ENCODE measurements at regions not wholly inside any gene's neighbourhood (a gene's known extent, or its start where the extent isn't known, plus 50 kb on each side); places are given as distances from the start of the nearest gene placed in this dataset.

DNA sequence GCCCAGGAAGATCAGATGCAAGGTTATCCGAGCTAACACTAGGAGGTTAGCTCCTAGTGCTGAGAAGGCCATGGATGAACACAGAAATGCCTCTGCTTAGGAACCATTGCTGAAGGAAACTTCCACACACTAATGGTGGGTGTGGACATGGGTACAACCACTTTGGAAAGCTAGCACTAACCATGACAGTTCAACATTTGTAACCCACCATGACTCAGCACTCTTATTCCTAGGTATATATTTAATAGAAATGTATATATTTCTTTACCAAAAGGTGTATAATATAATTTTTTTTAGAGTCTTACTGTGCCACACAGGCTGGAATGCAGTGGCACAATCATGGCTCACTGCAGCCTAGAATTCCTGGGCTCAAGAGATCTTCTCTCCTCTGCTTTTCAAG lies 85.3 kb upstream of the BTBD3 start:
- no peak for DNase-seq (ENCODE audit: low spot score)

DNA sequence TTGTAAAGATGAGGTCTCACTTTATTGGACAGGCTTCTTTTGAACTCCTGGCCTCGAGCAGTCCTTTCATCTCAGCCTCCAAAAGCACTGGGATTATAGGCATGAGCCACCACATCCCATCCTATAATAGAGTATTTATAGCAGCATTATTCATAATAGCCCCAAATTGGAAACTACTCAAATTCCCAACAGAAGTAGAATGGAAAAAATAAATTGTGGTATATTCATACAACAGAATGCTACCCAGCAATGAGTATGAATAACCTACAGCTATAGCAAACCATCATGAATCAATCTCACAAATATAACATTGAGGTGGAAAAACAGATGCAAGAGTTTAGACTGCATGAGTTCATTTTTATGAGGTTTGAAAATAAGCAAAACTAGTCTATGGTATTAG lies 84.8 kb upstream of the BTBD3 start:
- DNase-seq (ENCODE audit: low spot score), result no peak

DNA sequence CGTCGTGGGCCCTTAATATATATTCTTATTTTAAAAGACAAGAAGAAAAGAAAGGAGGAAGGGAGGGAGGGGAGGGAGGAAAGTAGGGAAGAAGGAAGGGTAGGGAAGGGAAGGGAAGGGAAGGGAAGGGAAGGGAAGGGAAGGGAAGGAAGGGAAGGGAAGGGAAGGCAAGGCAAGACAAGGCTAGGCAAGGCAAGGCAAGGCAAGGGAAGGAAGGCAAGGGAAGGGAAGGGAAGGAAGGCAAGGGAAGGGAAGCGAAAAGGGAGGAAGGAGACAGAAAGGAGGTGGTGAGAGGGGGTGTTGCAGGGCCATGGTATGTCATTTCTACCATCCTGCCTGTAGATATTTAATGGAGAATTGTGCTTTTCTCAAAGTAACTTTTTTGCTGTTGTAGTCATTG lies 83.9 kb upstream of the BTBD3 start:
- DNase-seq (ENCODE audit: low spot score), result no peak

DNA sequence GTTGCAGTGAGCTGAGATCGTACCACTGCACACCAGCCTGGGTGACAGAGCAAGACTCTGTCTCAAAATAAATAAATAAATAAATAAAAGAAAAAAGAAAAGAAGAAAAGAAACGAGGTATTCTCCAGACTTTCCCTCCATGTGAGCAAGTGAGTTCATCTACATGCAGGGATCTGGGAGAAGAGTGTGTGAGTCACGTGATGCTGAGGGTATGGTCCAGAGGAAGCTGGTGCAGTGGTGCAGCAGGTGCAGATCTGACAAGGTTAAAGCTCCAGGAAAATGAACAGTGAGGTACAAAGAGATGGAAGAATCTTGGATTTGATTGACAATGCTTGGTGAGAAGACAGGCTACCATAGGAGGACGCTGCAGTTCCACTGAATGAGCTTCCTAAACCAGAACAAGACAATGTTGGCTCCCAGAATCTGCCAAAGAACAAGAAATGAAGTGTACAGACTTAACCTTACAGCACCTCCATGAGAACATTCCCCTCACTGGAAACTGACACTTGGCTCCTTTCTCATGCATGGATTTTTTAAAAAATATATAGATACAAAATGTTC lies 79.5 kb upstream of the BTBD3 start:
- DNase-seq (ENCODE audit: low spot score), result no peak

DNA sequence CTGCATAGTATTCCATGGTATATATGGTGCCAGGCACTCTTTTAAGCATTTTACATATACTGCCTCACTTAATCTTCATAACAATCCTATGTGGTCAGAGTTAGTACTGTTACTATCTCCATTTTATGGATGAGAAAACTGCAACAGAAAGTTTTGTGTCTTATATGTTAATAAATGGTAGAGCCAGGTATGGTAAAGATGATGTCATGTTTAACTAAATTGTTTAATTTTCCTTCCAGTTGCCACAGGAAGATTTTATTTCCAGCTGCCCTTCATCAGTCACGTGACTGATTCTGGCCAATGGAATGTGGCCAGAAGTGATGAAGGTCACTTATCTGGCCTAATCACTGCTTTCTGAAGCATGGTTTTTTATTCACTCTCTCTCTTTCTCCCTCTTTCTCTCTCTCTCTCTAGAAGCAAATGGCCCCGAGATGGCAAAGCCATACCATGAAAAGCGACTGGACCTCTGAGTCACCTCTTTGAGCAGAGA lies 75.7 kb upstream of the BTBD3 start:
- no peak for DNase-seq (ENCODE audit: low spot score)

GRCh38 chr20:11843289-11843688 lies 74.4 kb upstream of the BTBD3 start:
- DNase-seq (ENCODE audit: low spot score), result no peak

DNA sequence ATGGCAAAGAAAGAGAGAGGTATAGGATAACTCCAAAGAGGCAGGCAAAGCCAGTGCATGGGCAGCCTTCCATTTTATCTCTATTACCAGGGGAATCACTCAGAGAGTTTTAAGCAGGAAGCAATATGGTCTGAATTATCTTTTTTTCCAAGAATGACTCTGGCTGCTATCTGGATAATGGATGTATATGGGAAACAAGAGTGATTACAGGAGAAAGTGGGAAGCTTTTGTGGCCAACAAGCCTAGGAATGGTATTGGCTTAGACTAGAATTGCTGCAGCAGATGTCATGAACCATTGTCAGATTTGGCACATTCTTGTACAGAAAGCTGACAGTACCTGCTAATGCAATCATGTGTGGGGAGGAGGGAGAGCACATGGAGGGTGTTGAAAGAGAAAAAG lies 73.0 kb upstream of the BTBD3 start:
- no peak for DNase-seq (ENCODE audit: low spot score)

DNA sequence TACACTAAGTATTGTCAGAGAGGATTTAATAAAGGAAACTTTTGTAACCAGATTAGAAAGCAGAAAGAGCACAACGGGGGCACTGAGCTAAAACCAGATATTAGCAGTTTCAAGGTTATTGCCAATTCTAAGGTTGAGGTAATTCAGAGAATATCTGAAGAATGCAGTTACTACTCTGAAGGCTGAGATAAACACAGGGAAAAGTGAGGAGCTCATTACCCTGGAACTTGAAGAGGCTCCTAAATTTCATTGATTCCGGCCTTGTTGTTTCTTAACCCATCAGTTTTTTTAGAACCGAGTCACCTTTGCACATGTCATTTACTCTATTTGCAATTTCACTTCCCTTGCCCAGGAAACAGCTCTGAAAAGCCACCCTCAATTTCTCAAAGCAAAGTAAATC lies 72.4 kb upstream of the BTBD3 start:
- peak; percentile 26 for DNase-seq (ENCODE audit: low spot score)

DNA sequence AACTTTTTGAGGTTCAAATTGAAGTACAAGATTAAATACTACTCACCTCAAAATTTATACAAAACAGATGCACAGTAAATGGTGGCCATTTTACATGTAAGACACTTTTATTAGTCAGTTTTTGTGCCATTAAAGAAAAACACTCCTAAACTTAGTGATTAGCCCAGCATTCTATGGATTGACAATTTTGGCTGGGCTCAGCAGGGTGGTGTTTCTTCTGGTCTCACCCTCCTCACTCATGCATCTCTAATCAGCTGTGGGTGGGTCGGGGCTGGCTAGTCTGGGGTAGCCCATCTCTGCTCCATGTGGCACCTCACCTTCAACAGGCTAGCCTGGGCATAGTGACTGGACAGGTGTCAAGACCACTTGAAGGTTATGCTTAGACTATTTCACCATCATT lies 71.6 kb upstream of the BTBD3 start:
- no peak for DNase-seq (ENCODE audit: low spot score)

GRCh38 chr20:11847827-11848226 lies 69.9 kb upstream of the BTBD3 start:
- no peak for DNase-seq (ENCODE audit: low spot score)

DNA sequence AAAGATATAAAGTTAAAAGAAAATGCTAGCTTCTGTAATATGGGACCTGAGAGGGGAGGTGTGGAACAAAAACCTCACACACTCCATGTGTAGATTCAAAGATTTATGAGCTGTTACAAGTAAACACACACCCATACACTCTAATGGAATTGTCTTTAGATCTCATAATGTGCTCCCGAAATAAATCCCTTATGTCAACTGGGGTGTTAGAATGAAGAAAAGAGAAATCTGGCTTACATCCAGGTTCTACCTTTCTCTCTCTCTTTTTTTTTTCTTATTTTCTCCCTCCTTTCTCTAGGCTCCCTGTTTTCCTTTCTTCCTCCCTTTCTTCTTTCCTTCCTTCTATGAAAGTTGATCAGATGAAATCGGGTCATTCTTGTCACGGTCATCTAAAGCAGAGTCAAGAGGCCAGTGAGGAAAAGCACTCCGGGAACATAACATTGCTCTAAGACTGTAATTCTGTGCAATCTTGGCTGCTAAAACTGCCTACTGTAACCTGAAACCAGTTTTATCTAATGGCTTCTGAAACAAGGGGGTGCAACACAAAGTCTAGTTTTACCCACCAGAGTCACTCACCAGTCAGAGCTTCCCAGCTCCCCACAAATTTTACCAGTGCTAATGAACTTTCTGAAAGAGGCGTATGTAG lies 68.3 kb upstream of the BTBD3 start:
- no peak for DNase-seq (ENCODE audit: low spot score)

GRCh38 chr20:11849976-11850670 lies 67.6 kb upstream of the BTBD3 start:
- peak; percentile 20 for DNase-seq (ENCODE audit: low spot score)

DNA sequence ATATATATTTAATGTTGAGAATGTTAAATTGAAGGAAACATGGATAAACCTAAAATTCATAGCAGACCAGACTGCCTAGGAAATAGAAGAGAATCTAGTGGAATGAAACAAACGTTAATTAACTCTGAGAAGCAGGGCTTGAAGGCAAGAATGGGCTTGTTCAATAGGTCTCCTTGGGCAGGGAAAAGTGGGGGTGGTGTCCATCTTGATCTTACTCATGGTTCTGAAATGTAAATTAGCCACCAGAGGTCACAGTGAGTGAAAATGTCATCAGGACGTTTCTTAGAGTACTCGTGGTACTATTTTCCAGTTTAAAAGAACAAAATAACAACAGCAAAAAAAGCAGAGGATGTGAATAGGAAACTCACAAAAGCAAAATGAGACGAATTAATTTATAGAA lies 66.8 kb upstream of the BTBD3 start:
- peak; percentile 41 for DNase-seq (ENCODE audit: low spot score)

- DNase-seq (ENCODE audit: low spot score), result no peak
Measured at GRCh38 chr20:11851646-11852045, 66.0 kb upstream of the BTBD3 start.

- DNase-seq (ENCODE audit: low spot score), result no peak
Measured at GRCh38 chr20:11852189-11852588, 65.5 kb upstream of the BTBD3 start.

- DNase-seq (ENCODE audit: low spot score), result peak; percentile 51
Measured at GRCh38 chr20:11852811-11853210, 64.9 kb upstream of the BTBD3 start.

- no peak for DNase-seq (ENCODE audit: low spot score)
Measured at GRCh38 chr20:11853359-11853758, 64.3 kb upstream of the BTBD3 start.

DNA sequence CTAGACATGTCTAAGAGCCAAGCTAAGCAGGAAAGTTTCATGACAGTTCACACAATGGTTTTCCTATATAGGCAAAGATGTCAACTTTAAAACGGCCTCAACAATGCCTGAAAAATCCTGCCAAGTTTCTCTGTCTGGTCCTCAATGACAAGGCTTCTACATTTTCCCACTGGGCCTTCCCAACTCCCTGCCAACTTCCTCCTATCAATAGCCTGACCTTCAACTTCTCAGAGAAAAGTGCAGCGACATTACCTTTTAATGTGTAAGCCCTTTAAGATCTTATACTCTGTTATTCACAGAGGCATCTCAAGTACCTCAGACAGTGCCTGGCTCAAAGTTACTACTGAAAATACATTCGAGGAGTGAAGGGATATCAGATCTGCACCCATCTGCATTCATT lies 56.2 kb upstream of the BTBD3 start:
- DNase-seq (ENCODE audit: low spot score), result no peak

GRCh38 chr20:11867291-11867919 lies 50.3 kb upstream of the BTBD3 start:
- no peak for DNase-seq (ENCODE audit: low spot score)
